ENCODE measurements at regions not wholly inside any gene's neighbourhood (a gene's known extent, or its start where the extent isn't known, plus 50 kb on each side); places are given as distances from the start of the nearest gene placed in this dataset.

- 87 to 91% (median 90%) methylated on average over 5 of the region's 5 CpGs for WGBS, 4 donors
Measured at GRCh38 chr2:228688007-228688645, 506.6 kb upstream of the SPHKAP start.

GRCh38 chr2:228681979-228682378, 500.5 kb upstream of the SPHKAP start:
- intact Hi-C loops (cut with DNase I): loop anchor here (10.0 kb wide), 2 partner anchors 593 to 903 kb away; partner anchors contain the start of gene PID1 (in 1 of the 2)
- DNase-seq: no peak
- H3K27ac ChIP-seq: no peak overlapping the region
- H3K36me3 ChIP-seq (replicated peaks in 1 of 2): no peaks in the 10 kb centered on the region
- no peaks in the 10 kb centered on the region for H3K9me3 ChIP-seq (replicated peaks in 1 of 3)
- H3K4me3 ChIP-seq: no peak overlapping the region
- TF ChIP-seq CTCF (IDR thresholded peaks at IDR 0.05): no peak
- TF ChIP-seq POLR2A (IDR thresholded peaks at IDR 0.05): no peak
- 65 to 74% (median 69%) methylated on average over 1 of the region's 1 CpG for WGBS, 4 donors
- H3K27me3 ChIP-seq: no peaks in the 10 kb centered on the region
- H3K4me1 ChIP-seq (replicated peaks in 1 of 2): peaks cover 0 to 9% of the 10 kb centered on the region in 2 donors

More at GRCh38 chr2:228688007-228688645, 506.6 kb upstream of the SPHKAP start:
- DNase-seq: no peak
- Histone ChIP-seq H3K27ac (no peak overlapping the region), H3K27me3 (no peaks in the 10 kb centered on the region), H3K9me3 (replicated peaks in 1 of 3) (no peaks in the 10 kb centered on the region), H3K4me3 (no peak overlapping the region), H3K36me3 (replicated peaks in 1 of 2) (no peaks in the 10 kb centered on the region), H3K4me1 (replicated peaks in 1 of 2) (no peaks in the 10 kb centered on the region)
- TF ChIP-seq CTCF (IDR thresholded peaks at IDR 0.05): no peak
- intact Hi-C loops (cut with DNase I): loop anchor here (10.0 kb wide), 2 partner anchors 587 to 897 kb away; partner anchors contain the start of gene PID1 (in 1 of the 2)

GRCh38 chr2:228681426-228681825, 499.9 kb upstream of the SPHKAP start:
- WGBS, 4 donors: 15 to 24% (median 20%) methylated on average over 5 of the region's 5 CpGs
- no peaks in the 10 kb centered on the region for H3K27me3 ChIP-seq
- intact Hi-C loops (cut with DNase I): loop anchor here (10.0 kb wide), 2 partner anchors 593 to 903 kb away; partner anchors contain the start of gene PID1 (in 1 of the 2)
- no peaks in the 10 kb centered on the region for H3K36me3 ChIP-seq (replicated peaks in 1 of 2)
- peaks cover 0 to 9% of the 10 kb centered on the region in 2 donors for H3K4me1 ChIP-seq (replicated peaks in 1 of 2)
- no peaks in the 10 kb centered on the region for H3K9me3 ChIP-seq (replicated peaks in 1 of 3)
- no peak for TF ChIP-seq POLR2A (IDR thresholded peaks at IDR 0.05)
- TF ChIP-seq CTCF (IDR thresholded peaks at IDR 0.05): peak; percentile 39 to 70 (median 68)
- no peak overlapping the region for H3K4me3 ChIP-seq
- no peak overlapping the region for H3K27ac ChIP-seq
- peak in 4 of 7 donors; percentile 36 to 60 (median 50) for DNase-seq

GRCh38 chr2:228678110-228678509, 496.6 kb upstream of the SPHKAP start:
- no peak overlapping the region for H3K4me3 ChIP-seq
- no peaks in the 10 kb centered on the region for H3K9me3 ChIP-seq (replicated peaks in 1 of 3)
- peaks cover 4 to 23% of the 10 kb centered on the region in 2 donors for H3K4me1 ChIP-seq (replicated peaks in 1 of 2)
- no peaks in the 10 kb centered on the region for H3K36me3 ChIP-seq (replicated peaks in 1 of 2)
- H3K27ac ChIP-seq: no peak overlapping the region
- WGBS, 4 donors: 89 to 95% (median 91%) methylated on average over 4 of the region's 4 CpGs
- intact Hi-C loops (cut with DNase I): no loop called here
- no peaks in the 10 kb centered on the region for H3K27me3 ChIP-seq
- TF ChIP-seq POLR2A (IDR thresholded peaks at IDR 0.05): no peak
- no peak for TF ChIP-seq CTCF (IDR thresholded peaks at IDR 0.05)
- DNase-seq: no peak
